Stimulated activated CD4-positive, alpha-beta T cell treated with anti-CD3 and anti-CD28 coated beads, TNF-alpha, amount 100 ng/mL, for 1 hour (primary cell): ENCODE measurements at regions not wholly inside any gene's neighbourhood (a gene's known extent, or its start where the extent isn't known, plus 50 kb on each side); places are given as distances from the start of the nearest gene placed in this dataset.

Experiments
- DNase-seq, 3 donors: peaks; one replicate each; pipeline ENCODE4 v3.0.0-alpha.2; 2020; ENCODE audit warnings: low read depth in 3 of 3, low spot score in 1 of 3

- no peak for DNase-seq
These were observed 156.8 kb upstream of the HS3ST1 start for GRCh38 chr4:11585506-11585905.

- no peak for DNase-seq
These were observed 139.8 kb upstream of the HS3ST1 start for GRCh38 chr4:11568511-11568910.

GRCh38 chr4:11566444-11567022 lies 137.8 kb upstream of the HS3ST1 start:
- DNase-seq = no peak

- no peak for DNase-seq
These were observed 137.2 kb upstream of the HS3ST1 start for GRCh38 chr4:11565899-11566298.

- no peak for DNase-seq
These were observed 136.5 kb upstream of the HS3ST1 start for GRCh38 chr4:11565213-11565612.

- no peak for DNase-seq
These were observed 135.3 kb upstream of the HS3ST1 start for GRCh38 chr4:11564021-11564420.

- no peak for DNase-seq
These were observed 120.8 kb upstream of the HS3ST1 start for GRCh38 chr4:11549525-11549924.

- no peak for DNase-seq
These were observed 119.9 kb upstream of the HS3ST1 start for GRCh38 chr4:11548597-11549082.

- no peak for DNase-seq
These were observed 117.9 kb upstream of the HS3ST1 start for GRCh38 chr4:11546391-11547175.

- DNase-seq = no peak
These were observed 117.0 kb upstream of the HS3ST1 start for GRCh38 chr4:11545651-11546050.

GRCh38 chr4:11544211-11544610 lies 115.5 kb upstream of the HS3ST1 start:
- no peak for DNase-seq

GRCh38 chr4:11543706-11544105 lies 115.0 kb upstream of the HS3ST1 start:
- DNase-seq = no peak

- no peak for DNase-seq
These were observed 114.3 kb upstream of the HS3ST1 start for GRCh38 chr4:11542952-11543351.

GRCh38 chr4:11537846-11538245 lies 109.2 kb upstream of the HS3ST1 start:
- no peak for DNase-seq

GRCh38 chr4:11535333-11535732 lies 106.6 kb upstream of the HS3ST1 start:
- no peak for DNase-seq

GRCh38 chr4:11534623-11535302 lies 106.1 kb upstream of the HS3ST1 start:
- DNase-seq = no peak

GRCh38 chr4:11532138-11532537 lies 103.4 kb upstream of the HS3ST1 start:
- no peak for DNase-seq

- no peak for DNase-seq
These were observed 101.0 kb upstream of the HS3ST1 start for GRCh38 chr4:11529625-11530201.

GRCh38 chr4:11525085-11525484 lies 96.4 kb upstream of the HS3ST1 start:
- DNase-seq = no peak

- no peak for DNase-seq
These were observed 90.1 kb upstream of the HS3ST1 start for GRCh38 chr4:11518754-11519153.

GRCh38 chr4:11514779-11515419 lies 86.2 kb upstream of the HS3ST1 start:
- no peak for DNase-seq
